ENCODE measurements at regions not wholly inside any gene's neighbourhood (a gene's known extent, or its start where the extent isn't known, plus 50 kb on each side); places are given as distances from the start of the nearest gene placed in this dataset.

GRCh38 chr9:11469745-11470144, 856.9 kb upstream of the PTPRD start:
- Histone ChIP-seq H3K36me3 (ENCODE audit: insufficient read depth, low read length) (no peaks in the 10 kb centered on the region), H3K4me2 (ENCODE audit: low read length) (no peak overlapping the region), H3K79me2 (ENCODE audit: insufficient read depth, low read depth, low read length) (no peaks in the 10 kb centered on the region), H3K9me2 (ENCODE audit: insufficient read depth, low read length) (no peaks in the 10 kb centered on the region), H3K4me1 (ENCODE audit: insufficient read depth, low read length, poor library complexity, severe bottlenecking) (no peaks in the 10 kb centered on the region), H3K9me3 (ENCODE audit: low read length) (no peaks in the 10 kb centered on the region), H2AFZ (ENCODE audit: low read length) (no peak overlapping the region), H4K20me1 (ENCODE audit: insufficient read depth, low read length) (no peaks in the 10 kb centered on the region), H3K27ac (ENCODE audit: low read depth, low read length, poor library complexity, severe bottlenecking) (no peak overlapping the region), H3K4me3 (ENCODE audit: low read depth, low read length, poor library complexity, severe bottlenecking) (no peak overlapping the region)
- ChIA-PET POLR2A (interaction anchor here (0.6 to 0.7 kb wide), 2 partner anchors 55 to 1797 kb away, joined by 3 read pairs; no protein-coding TSS in a partner anchor), CTCF (ENCODE audit: unreplicated experiment) (no interaction called here)
- no TSS peak for BruUV-seq (replicated peaks)
- TF ChIP-seq EZH2phosphoT487 (IDR thresholded peaks at IDR 0.05; ENCODE audit: borderline replicate concordance, low read depth, low read length) (no peak), CTCF (conservative IDR thresholded peaks at IDR 0.05; ENCODE audit: low read length) (no peak)
- intact Hi-C loops (cut with micrococcal nuclease; ENCODE audit: unreplicated experiment) = no loop called here
- no peak for DNase-seq (ENCODE audit: low spot score)

- Histone ChIP-seq H3K4me3 (ENCODE audit: low read depth, low read length, poor library complexity, severe bottlenecking) (no peak overlapping the region), H3K9me2 (ENCODE audit: insufficient read depth, low read length) (no peaks in the 10 kb centered on the region), H3K27ac (ENCODE audit: low read depth, low read length, poor library complexity, severe bottlenecking) (no peak overlapping the region), H3K79me2 (ENCODE audit: insufficient read depth, low read depth, low read length) (no peaks in the 10 kb centered on the region), H3K36me3 (ENCODE audit: insufficient read depth, low read length) (no peaks in the 10 kb centered on the region), H2AFZ (ENCODE audit: low read length) (no peak overlapping the region), H3K9me3 (ENCODE audit: low read length) (no peaks in the 10 kb centered on the region), H3K4me1 (ENCODE audit: insufficient read depth, low read length, poor library complexity, severe bottlenecking) (no peaks in the 10 kb centered on the region), H4K20me1 (ENCODE audit: insufficient read depth, low read length) (no peaks in the 10 kb centered on the region), H3K4me2 (ENCODE audit: low read length) (no peak overlapping the region)
- ChIA-PET POLR2A (no interaction called here), CTCF (ENCODE audit: unreplicated experiment) (no interaction called here)
- TF ChIP-seq EZH2phosphoT487 (IDR thresholded peaks at IDR 0.05; ENCODE audit: borderline replicate concordance, low read depth, low read length) = no peak
- TF ChIP-seq CTCF (conservative IDR thresholded peaks at IDR 0.05; ENCODE audit: low read length) = no peak
- intact Hi-C loops (cut with micrococcal nuclease; ENCODE audit: unreplicated experiment) = no loop called here
- no TSS peak for BruUV-seq (replicated peaks)
- no peak for DNase-seq (ENCODE audit: low spot score)
Observed at GRCh38 chr9:11471321-11471720, 858.5 kb upstream of the PTPRD start.

- no peaks in the 10 kb centered on the region for H3K9me2 ChIP-seq (ENCODE audit: insufficient read depth, low read length)
- DNase-seq (ENCODE audit: low spot score) = no peak
- CTCF ChIA-PET (ENCODE audit: unreplicated experiment) = no interaction called here
- H3K4me1 ChIP-seq (ENCODE audit: insufficient read depth, low read length, poor library complexity, severe bottlenecking) = no peaks in the 10 kb centered on the region
- no peak overlapping the region for H2AFZ ChIP-seq (ENCODE audit: low read length)
- no peaks in the 10 kb centered on the region for H3K79me2 ChIP-seq (ENCODE audit: insufficient read depth, low read depth, low read length)
- TF ChIP-seq EZH2phosphoT487 (IDR thresholded peaks at IDR 0.05; ENCODE audit: borderline replicate concordance, low read depth, low read length) = no peak
- no peak for TF ChIP-seq CTCF (conservative IDR thresholded peaks at IDR 0.05; ENCODE audit: low read length)
- intact Hi-C loops (cut with micrococcal nuclease; ENCODE audit: unreplicated experiment) = no loop called here
- no peaks in the 10 kb centered on the region for H3K36me3 ChIP-seq (ENCODE audit: insufficient read depth, low read length)
- H3K27ac ChIP-seq (ENCODE audit: low read depth, low read length, poor library complexity, severe bottlenecking) = no peak overlapping the region
- POLR2A ChIA-PET = no interaction called here
- H3K9me3 ChIP-seq (ENCODE audit: low read length) = no peaks in the 10 kb centered on the region
- H3K4me2 ChIP-seq (ENCODE audit: low read length) = no peak overlapping the region
- H4K20me1 ChIP-seq (ENCODE audit: insufficient read depth, low read length) = no peaks in the 10 kb centered on the region
- no peak overlapping the region for H3K4me3 ChIP-seq (ENCODE audit: low read depth, low read length, poor library complexity, severe bottlenecking)
- no TSS peak for BruUV-seq (replicated peaks)
Observed at GRCh38 chr9:11500780-11501179, 888.0 kb upstream of the PTPRD start.

All from OCI-LY7 (cell line).